Thoracic aorta (tissue), 2 donors: ENCODE measurements at regions not wholly inside any gene's neighbourhood (a gene's known extent, or its start where the extent isn't known, plus 50 kb on each side); places are given as distances from the start of the nearest gene placed in this dataset.

Experiments used
- ATAC-seq: fragments of 150-250 bp; one replicate; pipeline ENCODE4 v1.8.0; 2017; ENCODE audit warnings: low read depth; ENCODE audit not compliant: insufficient number of reproducible peaks, low FRiP score
- DNase-seq: peaks from one replicate; pipeline ENCODE4 v3.0.0-alpha.2; 2020; ENCODE audit warnings: low spot score
- H3K27ac ChIP-seq, 2 donors: fragments of 200-600 bp; sonication (generic); 1 replicate in 1 of 2; 2 replicates in 1 of 2; pipeline ENCODE4 v1.5.1; 2016; ENCODE audit warnings: mild to moderate bottlenecking in 2 of 2, moderate library complexity in 2 of 2
- H3K27me3 ChIP-seq: fragments of 200-600 bp; sonication (generic); replicated peaks from 2 replicates; pipeline ENCODE4 v1.6.0; 2016; ENCODE audit warnings: mild to moderate bottlenecking; ENCODE audit not compliant: insufficient read depth
- H3K36me3 ChIP-seq: fragments of 200-600 bp; sonication (generic); one replicate; pipeline ENCODE4 v1.5.1; 2016
- H3K4me1 ChIP-seq, 2 donors: fragments of 200-600 bp; sonication (generic); 1 replicate in 1 of 2; 2 replicates in 1 of 2; pipeline versions ENCODE4 v1.5.1 to v1.6.0; 2016; ENCODE audit warnings: low read depth in 2 of 2, mild to moderate bottlenecking in 1 of 2; ENCODE audit not compliant: control insufficient read depth in 1 of 2
- H3K4me3 ChIP-seq: fragments of 200-600 bp; sonication (generic); 2 replicates; pipeline ENCODE4 v1.5.1; 2016; ENCODE audit warnings: mild to moderate bottlenecking
- H3K9me3 ChIP-seq: fragments of 200-600 bp; sonication (generic); 2 replicates; pipeline ENCODE4 v1.5.1; 2016
- CTCF ChIP-seq: fragments of 200-600 bp; sonication (generic); IDR thresholded peaks from one replicate; pipeline ENCODE4 v1.5.1; 2019; ENCODE audit warnings: antibody characterized with exemption

- Histone ChIP-seq H3K4me1 (no peaks in the 10 kb centered on the region), H3K9me3 (no peaks in the 10 kb centered on the region), H3K4me3 (no peak overlapping the region), H3K27ac (no peak overlapping the region), H3K36me3 (no peaks in the 10 kb centered on the region), H3K27me3 (no peaks in the 10 kb centered on the region)
- no peak for TF ChIP-seq CTCF
- ATAC-seq (no peak), DNase-seq (no peak)
Measured at GRCh38 chrY:8036563-8036962, 1125.0 kb upstream of the AMELY start.

- TF ChIP-seq CTCF, result no peak
- DNase-seq (no peak), ATAC-seq (no peak)
- H3K9me3 ChIP-seq, result no peaks in the 10 kb centered on the region
- no peak overlapping the region for H3K27ac ChIP-seq
- H3K4me3 ChIP-seq, result no peak overlapping the region
- no peaks in the 10 kb centered on the region for H3K27me3 ChIP-seq
- H3K36me3 ChIP-seq, result no peaks in the 10 kb centered on the region
- H3K4me1 ChIP-seq, result no peaks in the 10 kb centered on the region
Measured at GRCh38 chrY:8035653-8036052, 1124.1 kb upstream of the AMELY start.

GRCh38 chrY:8034673-8035072 is 1123.1 kb upstream of the AMELY start:
- no peaks in the 10 kb centered on the region for H3K9me3 ChIP-seq
- DNase-seq, result no peak
- no peak for ATAC-seq
- no peak overlapping the region for H3K27ac ChIP-seq
- no peaks in the 10 kb centered on the region for H3K4me1 ChIP-seq
- H3K27me3 ChIP-seq, result no peaks in the 10 kb centered on the region
- TF ChIP-seq CTCF, result no peak
- H3K36me3 ChIP-seq, result no peaks in the 10 kb centered on the region
- H3K4me3 ChIP-seq, result no peak overlapping the region

- no peak for DNase-seq
- H3K4me3 ChIP-seq, result no peak overlapping the region
- no peaks in the 10 kb centered on the region for H3K4me1 ChIP-seq
- no peaks in the 10 kb centered on the region for H3K36me3 ChIP-seq
- no peaks in the 10 kb centered on the region for H3K9me3 ChIP-seq
- H3K27me3 ChIP-seq, result no peaks in the 10 kb centered on the region
- no peak for ATAC-seq
- H3K27ac ChIP-seq, result no peak overlapping the region
- no peak for TF ChIP-seq CTCF
Measured at GRCh38 chrY:8033200-8033599, 1121.6 kb upstream of the AMELY start.

- Histone ChIP-seq H3K9me3 (no peaks in the 10 kb centered on the region), H3K36me3 (no peaks in the 10 kb centered on the region), H3K4me1 (no peaks in the 10 kb centered on the region), H3K4me3 (no peak overlapping the region), H3K27me3 (no peaks in the 10 kb centered on the region), H3K27ac (no peak overlapping the region)
- no peak for ATAC-seq
- TF ChIP-seq CTCF, result no peak
- DNase-seq, result no peak
Measured at GRCh38 chrY:8020540-8020939, 1109.0 kb upstream of the AMELY start.
